Karpas-422 (cell line): ENCODE measurements at regions not wholly inside any gene's neighbourhood (a gene's known extent, or its start where the extent isn't known, plus 50 kb on each side); places are given as distances from the start of the nearest gene placed in this dataset.

Experiments
- DNase-seq: peaks from one replicate; pipeline ENCODE4 v3.0.0-alpha.2; 2015
- H2AFZ ChIP-seq: fragments of 200-600 bp; sonication (generic); 2 replicates; pipeline ENCODE4 v1.6.1; 2014; ENCODE audit warnings: antibody characterized with exemption, low read length, mixed read lengths
- H3K27ac ChIP-seq: fragments of 200-600 bp; sonication (generic); 2 replicates; pipeline ENCODE4 v1.5.1; 2014; ENCODE audit warnings: mild to moderate bottlenecking, low read length, moderate library complexity
- H3K27me3 ChIP-seq: fragments of 200-600 bp; sonication (generic); 2 replicates; pipeline ENCODE4 v1.6.1; 2014; ENCODE audit warnings: low read length, mixed read lengths
- H3K36me3 ChIP-seq: fragments of 200-600 bp; sonication (generic); 2 replicates; pipeline ENCODE4 v1.6.1; 2014; ENCODE audit warnings: low read length, mixed read lengths; ENCODE audit not compliant: insufficient read depth
- H3K4me1 ChIP-seq: fragments of 200-600 bp; sonication (generic); 2 replicates; pipeline ENCODE4 v1.6.1; 2014; ENCODE audit warnings: mild to moderate bottlenecking, low read length, mixed read lengths
- H3K4me2 ChIP-seq: fragments of 200-600 bp; sonication (generic); 2 replicates; pipeline ENCODE4 v1.6.1; 2014; ENCODE audit warnings: low read length, low read depth, mild to moderate bottlenecking; ENCODE audit not compliant: poor library complexity, severe bottlenecking
- H3K4me3 ChIP-seq: fragments of 200-600 bp; sonication (generic); 2 replicates; pipeline ENCODE4 v1.5.1; 2014; ENCODE audit warnings: mild to moderate bottlenecking, antibody characterized with exemption, low read length, mixed read lengths
- H3K79me2 ChIP-seq: fragments of 200-600 bp; sonication (generic); 2 replicates; pipeline ENCODE4 v1.6.1; 2014; ENCODE audit warnings: mild to moderate bottlenecking, low read length, mixed read lengths
- H3K9ac ChIP-seq: fragments of 200-600 bp; sonication (generic); 2 replicates; pipeline ENCODE4 v1.6.0; 2014; ENCODE audit warnings: low read length
- H3K9me2 ChIP-seq: fragments of 200-600 bp; sonication (generic), shearing (Covaris generic); replicated peaks from 2 replicates; pipeline ENCODE4 v1.6.0; 2014; ENCODE audit warnings: mild to moderate bottlenecking, low read length, moderate library complexity; ENCODE audit not compliant: insufficient read depth
- H3K9me3 ChIP-seq: fragments of 300-700, 200-600 bp; sonication (generic); 2 replicates; pipeline ENCODE4 v1.6.1; 2014; ENCODE audit warnings: low read length, mixed read lengths
- H4K20me1 ChIP-seq: fragments of 200-600 bp; sonication (generic); 2 replicates; pipeline ENCODE4 v1.6.1; 2014; ENCODE audit warnings: mild to moderate bottlenecking, antibody characterized with exemption, low read length, low read depth; ENCODE audit not compliant: insufficient read depth

DNA sequence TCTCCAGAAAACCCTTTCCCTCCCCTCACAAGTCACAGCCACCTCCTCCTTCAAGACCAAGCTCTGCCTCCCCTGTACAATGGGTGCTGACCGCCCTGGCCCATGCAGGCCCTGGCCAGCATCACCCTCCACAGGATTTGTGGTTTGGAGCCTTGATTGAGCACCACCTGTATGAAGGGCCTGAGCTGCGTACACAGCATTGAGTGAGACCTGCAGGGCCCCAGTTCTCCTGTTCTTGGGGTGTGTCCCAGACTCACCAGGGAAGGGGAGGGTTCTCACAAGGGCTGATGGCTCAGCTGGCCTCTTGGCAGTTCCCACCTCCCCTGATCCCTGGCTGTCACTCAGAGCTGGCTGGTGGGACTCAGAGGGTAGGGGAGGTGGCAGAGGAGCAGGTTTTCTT lies 63.7 kb upstream of the IER5L start:
- H3K4me1 ChIP-seq = peaks cover 4% of the 10 kb centered on the region; the same call in 1 of the 2 replicates
- H3K27ac ChIP-seq = no peak overlapping the region
- H2AFZ ChIP-seq = no peak overlapping the region
- no peaks in the 10 kb centered on the region for H3K36me3 ChIP-seq
- DNase-seq = no peak
- H3K9ac ChIP-seq = no peak overlapping the region
- H3K9me2 ChIP-seq = no peaks in the 10 kb centered on the region
- H3K4me3 ChIP-seq = no peak overlapping the region
- H3K27me3 ChIP-seq = no peaks in the 10 kb centered on the region
- no peaks in the 10 kb centered on the region for H3K9me3 ChIP-seq
- no peak overlapping the region for H3K4me2 ChIP-seq
- H3K79me2 ChIP-seq = no peaks in the 10 kb centered on the region
- no peaks in the 10 kb centered on the region for H4K20me1 ChIP-seq

DNA sequence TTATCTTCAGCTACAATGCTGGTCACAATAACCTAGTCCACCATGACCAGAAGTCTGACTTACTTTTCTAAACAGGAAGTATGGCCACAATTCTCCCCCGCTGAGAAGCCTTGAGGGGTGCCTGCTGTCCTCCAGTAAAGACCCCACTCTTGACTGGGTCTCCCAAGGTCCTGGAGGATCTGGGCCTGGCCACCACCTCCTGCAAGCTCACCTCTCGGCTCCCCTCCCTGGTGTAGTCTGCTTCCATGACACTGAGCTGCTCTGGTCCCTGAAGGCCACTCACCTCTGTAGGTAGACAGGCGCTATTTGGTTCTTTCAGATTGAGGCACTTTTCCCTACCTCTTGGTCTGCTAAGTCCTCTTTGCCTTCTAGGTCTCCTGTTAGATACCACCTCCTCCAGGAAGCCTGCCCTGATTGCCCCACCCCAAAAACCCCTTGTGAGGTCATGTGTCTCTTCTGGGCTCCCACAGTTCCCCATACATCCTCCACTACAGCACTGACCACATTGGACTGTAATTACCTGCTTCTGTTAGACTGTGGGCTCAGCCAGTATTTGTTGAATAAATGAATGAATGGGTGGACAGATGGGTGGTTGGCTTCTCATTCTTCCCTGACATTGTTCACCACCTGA lies 62.6 kb upstream of the IER5L start:
- Histone ChIP-seq H3K27ac (no peak overlapping the region), H3K4me3 (no peak overlapping the region), H3K79me2 (no peaks in the 10 kb centered on the region), H3K4me1 (peaks cover 13% of the 10 kb centered on the region), H3K9ac (no peak overlapping the region), H3K4me2 (no peak overlapping the region), H3K27me3 (no peaks in the 10 kb centered on the region), H2AFZ (no peak overlapping the region), H3K36me3 (no peaks in the 10 kb centered on the region), H4K20me1 (peaks cover 2% of the 10 kb centered on the region; the same call in 1 of the 2 replicates), H3K9me2 (no peaks in the 10 kb centered on the region), H3K9me3 (no peaks in the 10 kb centered on the region)
- no peak for DNase-seq

DNA sequence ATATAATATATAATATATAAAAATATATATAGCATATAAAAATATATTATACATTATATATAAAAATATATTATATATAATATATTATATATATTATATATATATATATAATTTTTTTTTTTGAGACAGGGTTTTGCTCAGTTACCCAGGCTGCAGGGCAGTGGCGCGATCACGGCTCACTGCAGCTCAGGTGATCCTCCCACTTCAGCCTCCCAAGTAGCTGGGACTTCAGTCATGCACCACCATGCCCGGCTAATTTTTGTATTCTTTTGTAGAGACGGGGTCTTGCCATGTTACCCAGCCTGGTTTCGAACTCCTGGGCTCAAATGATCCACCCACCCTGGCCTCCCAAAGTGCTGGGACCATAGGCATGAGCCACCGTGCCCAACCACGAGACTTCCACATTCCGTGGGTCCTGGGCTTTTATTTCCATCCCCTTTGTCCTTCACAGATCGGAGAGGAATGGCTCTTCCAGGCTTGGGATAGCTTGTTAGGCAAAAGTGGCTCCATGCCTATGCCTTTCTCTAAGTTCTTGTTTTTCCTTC lies 62.0 kb upstream of the IER5L start:
- peaks cover 16% of the 10 kb centered on the region for H3K4me1 ChIP-seq
- H3K27ac ChIP-seq = no peak overlapping the region
- H2AFZ ChIP-seq = no peak overlapping the region
- H3K4me2 ChIP-seq = no peak overlapping the region
- H3K4me3 ChIP-seq = no peak overlapping the region
- DNase-seq = no peak
- no peaks in the 10 kb centered on the region for H3K27me3 ChIP-seq
- no peaks in the 10 kb centered on the region for H3K9me3 ChIP-seq
- H3K79me2 ChIP-seq = no peaks in the 10 kb centered on the region
- no peak overlapping the region for H3K9ac ChIP-seq
- peaks cover 4% of the 10 kb centered on the region; the same call in 1 of the 2 replicates for H4K20me1 ChIP-seq
- H3K9me2 ChIP-seq = no peaks in the 10 kb centered on the region
- H3K36me3 ChIP-seq = no peaks in the 10 kb centered on the region

DNA sequence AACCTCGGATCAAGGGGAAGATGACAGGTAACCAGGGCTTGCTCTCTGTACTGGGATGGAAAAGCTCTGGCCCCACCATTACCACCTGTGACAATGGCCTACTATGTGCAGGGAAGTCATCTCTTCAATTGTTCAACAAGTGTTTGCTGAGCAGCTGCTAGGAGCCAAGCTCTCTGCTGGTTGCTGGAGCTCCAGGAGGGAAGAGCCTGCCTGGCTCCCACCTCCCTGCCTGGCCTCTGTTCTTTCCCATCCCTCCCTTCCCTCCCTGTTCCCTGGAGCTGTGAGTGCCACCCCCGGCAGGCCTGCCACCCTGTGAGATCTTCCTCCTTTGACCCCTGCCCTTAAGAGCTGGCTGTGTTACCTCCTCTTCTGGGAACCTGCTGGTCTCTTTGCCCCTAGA lies 59.7 kb upstream of the IER5L start:
- peaks cover 16% of the 10 kb centered on the region for H3K4me1 ChIP-seq
- H3K79me2 ChIP-seq = no peaks in the 10 kb centered on the region
- H2AFZ ChIP-seq = no peak overlapping the region
- no peaks in the 10 kb centered on the region for H3K9me2 ChIP-seq
- H4K20me1 ChIP-seq = peaks cover 4% of the 10 kb centered on the region; the same call in 1 of the 2 replicates
- H3K4me3 ChIP-seq = no peak overlapping the region
- H3K9ac ChIP-seq = no peak overlapping the region
- no peak overlapping the region for H3K27ac ChIP-seq
- no peaks in the 10 kb centered on the region for H3K9me3 ChIP-seq
- H3K4me2 ChIP-seq = no peak overlapping the region
- DNase-seq = no peak
- no peaks in the 10 kb centered on the region for H3K27me3 ChIP-seq
- H3K36me3 ChIP-seq = no peaks in the 10 kb centered on the region

DNA sequence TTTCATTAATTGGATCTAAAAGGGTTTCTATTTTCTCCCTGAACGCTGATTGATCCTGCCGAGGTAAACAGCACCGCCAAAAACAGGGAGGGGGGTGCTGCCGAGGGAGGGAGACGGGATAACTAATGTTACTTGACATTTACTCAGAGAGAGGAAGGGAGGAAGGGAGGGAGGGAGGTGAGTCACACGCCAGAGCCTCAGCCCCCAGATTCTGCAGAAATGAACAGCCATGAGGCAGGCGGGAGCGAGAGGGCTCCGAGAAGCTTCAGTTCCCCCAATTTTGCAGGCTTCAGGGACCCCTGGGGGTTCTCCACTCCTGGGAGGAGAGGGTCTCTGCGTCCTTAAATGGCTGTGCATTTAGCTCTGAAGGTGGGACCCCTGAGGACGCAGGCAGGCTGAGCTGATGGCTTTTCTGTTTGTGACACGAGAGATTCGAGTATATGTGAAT lies 59.1 kb upstream of the IER5L start:
- H3K27ac ChIP-seq = no peak overlapping the region
- H3K79me2 ChIP-seq = no peaks in the 10 kb centered on the region
- H3K9me2 ChIP-seq = no peaks in the 10 kb centered on the region
- H3K27me3 ChIP-seq = no peaks in the 10 kb centered on the region
- H4K20me1 ChIP-seq = peaks cover 4% of the 10 kb centered on the region; the same call in 1 of the 2 replicates
- peaks cover 16% of the 10 kb centered on the region for H3K4me1 ChIP-seq
- H2AFZ ChIP-seq = no peak overlapping the region
- no peaks in the 10 kb centered on the region for H3K9me3 ChIP-seq
- no peak overlapping the region for H3K4me2 ChIP-seq
- DNase-seq = no peak
- H3K36me3 ChIP-seq = no peaks in the 10 kb centered on the region
- H3K4me3 ChIP-seq = no peak overlapping the region
- no peak overlapping the region for H3K9ac ChIP-seq

DNA sequence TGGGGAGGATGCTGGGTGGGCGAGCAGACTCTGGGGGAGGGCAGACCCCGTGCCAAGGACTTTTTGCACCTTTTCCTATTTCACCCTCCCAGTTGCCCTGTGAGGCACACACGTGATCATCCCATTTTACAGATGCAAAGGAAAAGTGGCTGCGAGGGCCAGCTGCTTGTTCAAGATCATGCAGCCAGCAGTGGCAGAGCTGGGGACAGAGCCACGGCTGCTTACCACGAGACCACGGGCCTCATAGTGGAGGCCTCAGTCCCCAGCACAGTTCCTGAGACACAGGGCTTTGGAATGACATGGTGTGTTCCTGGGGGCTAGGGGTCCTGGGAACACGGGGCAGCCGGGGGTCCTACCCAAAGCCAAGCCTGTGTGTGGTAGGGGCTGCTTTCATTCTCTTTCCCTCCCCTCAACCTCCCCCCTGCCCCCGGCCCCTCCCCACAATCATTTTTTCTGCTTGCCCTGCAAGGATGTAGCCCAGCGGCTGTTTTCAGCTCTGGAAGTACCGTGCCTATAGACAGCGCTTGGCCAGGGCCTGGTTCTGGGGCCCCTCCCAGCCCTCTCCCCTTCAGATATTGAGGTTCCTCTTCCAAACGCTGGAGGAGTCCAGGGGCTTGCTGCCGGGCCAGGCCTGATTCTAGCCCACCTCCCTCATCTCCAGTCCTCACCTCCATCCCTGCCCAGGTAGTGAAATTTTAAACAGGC lies 58.5 kb upstream of the IER5L start:
- no peak overlapping the region for H3K4me2 ChIP-seq
- H3K9me2 ChIP-seq = no peaks in the 10 kb centered on the region
- H3K27ac ChIP-seq = no peak overlapping the region
- no peak overlapping the region for H3K4me3 ChIP-seq
- H2AFZ ChIP-seq = no peak overlapping the region
- H3K9me3 ChIP-seq = no peaks in the 10 kb centered on the region
- DNase-seq = no peak
- peaks cover 4% of the 10 kb centered on the region; the same call in 1 of the 2 replicates for H4K20me1 ChIP-seq
- no peaks in the 10 kb centered on the region for H3K27me3 ChIP-seq
- H3K4me1 ChIP-seq = peaks cover 16% of the 10 kb centered on the region
- no peaks in the 10 kb centered on the region for H3K36me3 ChIP-seq
- H3K9ac ChIP-seq = no peak overlapping the region
- H3K79me2 ChIP-seq = no peaks in the 10 kb centered on the region

DNA sequence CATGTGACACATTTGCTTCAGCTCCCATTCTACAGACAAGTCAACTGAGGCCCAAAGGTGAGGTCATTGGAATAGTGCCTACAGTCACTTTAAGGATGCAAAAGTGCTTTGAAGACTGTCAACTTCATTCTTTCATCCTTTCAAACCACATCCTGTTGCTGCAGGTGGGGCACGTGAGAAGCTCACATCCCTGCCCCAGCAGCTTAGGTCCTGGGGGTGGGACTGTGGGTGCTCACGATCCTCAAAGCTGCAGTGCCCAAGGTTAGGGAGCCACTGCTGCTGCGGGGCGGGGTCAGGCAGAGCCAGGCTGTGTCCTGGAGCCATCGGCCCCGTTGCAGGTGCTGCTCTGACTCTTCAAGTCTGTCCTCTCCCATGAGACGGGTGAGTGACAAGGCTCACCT lies 57.9 kb upstream of the IER5L start:
- Histone ChIP-seq H3K4me2 (peak overlapping the region; percentile 11), H2AFZ (no peak overlapping the region), H3K27ac (no peak overlapping the region), H3K27me3 (no peaks in the 10 kb centered on the region), H4K20me1 (peaks cover 4% of the 10 kb centered on the region; the same call in 1 of the 2 replicates), H3K36me3 (no peaks in the 10 kb centered on the region), H3K4me1 (peaks cover 16% of the 10 kb centered on the region), H3K9me2 (no peaks in the 10 kb centered on the region), H3K9me3 (no peaks in the 10 kb centered on the region), H3K79me2 (no peaks in the 10 kb centered on the region), H3K4me3 (no peak overlapping the region), H3K9ac (no peak overlapping the region)
- DNase-seq = peak; percentile 63
